HEK293 (cell line): ENCODE measurements at regions not wholly inside any gene's neighbourhood (a gene's known extent, or its start where the extent isn't known, plus 50 kb on each side); places are given as distances from the start of the nearest gene placed in this dataset.

Experiments
- CTCF ChIA-PET: fragments of 350-600 bp; formaldehyde crosslinking; extraction: SDS; loops from one replicate; lab custom pipeline; 2021; ENCODE audit warnings: antibody characterized with exemption; lab: Yijun Ruan, JAX
- POLR2A ChIA-PET: fragments of 300-600 bp; formaldehyde crosslinking; extraction: SDS; loops from one replicate; lab custom pipeline; 2020; ENCODE audit warnings: antibody characterized with exemption, inconsistent platforms; lab: Yijun Ruan, JAX
- H3K27ac ChIP-seq: fragments of 200-500 bp; sonication (Bioruptor generic); 2 replicates; pipeline ENCODE4 v1.5.1; 2014; ENCODE audit warnings: low read depth, low read length, control low read depth, inconsistent platforms; ENCODE audit errors: extremely low read depth
- H3K36me3 ChIP-seq, 2 experiments: fragments of 200-500 bp in 1 of 2; sonication (Bioruptor generic) in 1 of 2; 1 replicate in 1 of 2; 2 replicates in 1 of 2; pipeline ENCODE4 v1.5.1; 2014 to 2017; ENCODE audit warnings: inconsistent platforms in 2 of 2, low read length in 2 of 2; ENCODE audit not compliant: control insufficient read depth in 2 of 2, insufficient read depth in 1 of 2
- H3K4me1 ChIP-seq: fragments of 200-500 bp; sonication (Bioruptor generic); 2 replicates; pipeline ENCODE4 v1.5.1; 2014; ENCODE audit warnings: mild to moderate bottlenecking, low read length, inconsistent platforms; ENCODE audit not compliant: control insufficient read depth, insufficient read depth
- H3K4me3 ChIP-seq: 2 replicates; pipeline ENCODE4 v1.5.1; 2011; ENCODE audit warnings: low read depth, mild to moderate bottlenecking, control low read depth, low read length, moderate library complexity
- H3K9me3 ChIP-seq: fragments of 200-500 bp; sonication (Bioruptor generic); 2 replicates; pipeline ENCODE4 v1.5.1; 2014; ENCODE audit warnings: low read depth, low read length, inconsistent platforms; ENCODE audit not compliant: control insufficient read depth, insufficient read depth
- GLI2 ChIP-seq: fragments of 450-650 bp; formaldehyde crosslinking; IDR thresholded peaks from 2 replicates; pipeline ENCODE4; 2017; ENCODE audit warnings: missing biosample characterization, missing genetic modification characterization, low read depth, borderline replicate concordance
- GLIS1 ChIP-seq: fragments of 450-650 bp; formaldehyde crosslinking; IDR thresholded peaks from 2 replicates; pipeline ENCODE4 v1.5.1; 2016; ENCODE audit warnings: missing biosample characterization, missing genetic modification characterization
- IKZF3 ChIP-seq: fragments of 450-650 bp; IDR thresholded peaks from 2 replicates; pipeline ENCODE4 v1.5.0; 2018; ENCODE audit warnings: missing biosample characterization, mild to moderate bottlenecking, missing genetic modification characterization, moderate library complexity
- KLF16 ChIP-seq: fragments of 450-650 bp; formaldehyde crosslinking; IDR thresholded peaks from 2 replicates; pipeline ENCODE4 v1.5.1; 2017; ENCODE audit warnings: missing biosample characterization, missing genetic modification characterization
- MEIS1 ChIP-seq: sonication (generic); formaldehyde crosslinking; IDR thresholded peaks from 2 replicates; pipeline ENCODE4 v1.8.1; 2022; ENCODE audit warnings: missing genetic modification reagents, mild to moderate bottlenecking, borderline replicate concordance
- TCF7L2 ChIP-seq: IDR thresholded peaks from 2 replicates; pipeline ENCODE4 v1.6.1; 2011; ENCODE audit warnings: low read depth, mild to moderate bottlenecking, inconsistent platforms, low read length, moderate library complexity, borderline replicate concordance
- ZBTB1 ChIP-seq: fragments of 450-650 bp; formaldehyde crosslinking; IDR thresholded peaks from 2 replicates; pipeline ENCODE4 v1.5.1; 2016; ENCODE audit warnings: missing biosample characterization, missing genetic modification characterization
- ZBTB20 ChIP-seq: fragments of 450-650 bp; formaldehyde crosslinking; IDR thresholded peaks from 2 replicates; pipeline ENCODE4 v1.5.1; 2016; ENCODE audit warnings: missing biosample characterization, missing genetic modification characterization
- ZBTB8A ChIP-seq: fragments of 450-650 bp; formaldehyde crosslinking; IDR thresholded peaks from 2 replicates; pipeline ENCODE4 v1.5.1; 2016; ENCODE audit warnings: missing biosample characterization, missing genetic modification characterization
- ZNF10 ChIP-seq: fragments of 450-650 bp; formaldehyde crosslinking; IDR thresholded peaks from 2 replicates; pipeline ENCODE4 v1.5.1; 2017; ENCODE audit warnings: missing biosample characterization, missing genetic modification characterization
- ZNF114 ChIP-seq: fragments of 450-650 bp; formaldehyde crosslinking; IDR thresholded peaks from 2 replicates; pipeline ENCODE4 v1.5.0; 2017; ENCODE audit warnings: missing biosample characterization, missing genetic modification characterization
- ZNF146 ChIP-seq: fragments of 450-650 bp; formaldehyde crosslinking; IDR thresholded peaks from 2 replicates; pipeline ENCODE4 v1.5.1; 2016; ENCODE audit warnings: missing biosample characterization, missing genetic modification characterization
- ZNF148 ChIP-seq: fragments of 450-650 bp; formaldehyde crosslinking; IDR thresholded peaks from 2 replicates; pipeline ENCODE4 v1.5.0; 2017; ENCODE audit warnings: missing biosample characterization, missing genetic modification characterization, borderline replicate concordance
- ZNF157 ChIP-seq: fragments of 450-650 bp; formaldehyde crosslinking; IDR thresholded peaks from 2 replicates; pipeline ENCODE4 v1.5.1; 2016; ENCODE audit warnings: missing biosample characterization, missing genetic modification characterization
- ZNF184 ChIP-seq: fragments of 450-650 bp; IDR thresholded peaks from 2 replicates; pipeline ENCODE4 v1.5.1; 2018; ENCODE audit warnings: missing biosample characterization, mild to moderate bottlenecking, missing genetic modification characterization
- ZNF341 ChIP-seq: fragments of 450-650 bp; formaldehyde crosslinking; IDR thresholded peaks from 2 replicates; pipeline ENCODE4; 2016; ENCODE audit warnings: low read depth, missing biosample characterization, missing genetic modification characterization
- ZNF391 ChIP-seq: fragments of 450-650 bp; formaldehyde crosslinking; IDR thresholded peaks from 2 replicates; pipeline ENCODE4 v1.5.1; 2016; ENCODE audit warnings: low read depth, missing biosample characterization, missing genetic modification characterization, borderline replicate concordance
- ZNF394 ChIP-seq: fragments of 450-650 bp; formaldehyde crosslinking; IDR thresholded peaks from 2 replicates; pipeline ENCODE4 v1.5.1; 2016; ENCODE audit warnings: missing biosample characterization, missing genetic modification characterization, mild to moderate bottlenecking, moderate library complexity, borderline replicate concordance
- ZNF404 ChIP-seq: fragments of 450-650 bp; formaldehyde crosslinking; IDR thresholded peaks from 2 replicates; pipeline ENCODE4 v1.5.1; 2017; ENCODE audit warnings: missing biosample characterization, missing genetic modification characterization
- ZNF423 ChIP-seq: fragments of 450-650 bp; formaldehyde crosslinking; IDR thresholded peaks from 2 replicates; pipeline ENCODE4 v1.5.1; 2016; ENCODE audit warnings: missing biosample characterization, missing genetic modification characterization
- ZNF433 ChIP-seq: fragments of 450-650 bp; formaldehyde crosslinking; IDR thresholded peaks from 2 replicates; pipeline ENCODE4 v1.5.1; 2016; ENCODE audit warnings: missing biosample characterization, missing genetic modification characterization, low read depth
- ZNF514 ChIP-seq: fragments of 450-650 bp; formaldehyde crosslinking; IDR thresholded peaks from 2 replicates; pipeline ENCODE4 v1.5.1; 2016; ENCODE audit warnings: missing biosample characterization, missing genetic modification characterization
- ZNF600 ChIP-seq: fragments of 450-650 bp; formaldehyde crosslinking; IDR thresholded peaks from 2 replicates; pipeline ENCODE4 v1.5.1; 2016; ENCODE audit warnings: missing biosample characterization, missing genetic modification characterization
- ZNF623 ChIP-seq: fragments of 450-650 bp; formaldehyde crosslinking; IDR thresholded peaks from 2 replicates; pipeline ENCODE4 v1.5.1; 2016; ENCODE audit warnings: missing biosample characterization, missing genetic modification characterization
- ZNF707 ChIP-seq: fragments of 450-650 bp; formaldehyde crosslinking; IDR thresholded peaks from 2 replicates; pipeline ENCODE4 v1.5.1; 2016; ENCODE audit warnings: missing biosample characterization, missing genetic modification characterization
- ZNF747 ChIP-seq: fragments of 450-650 bp; formaldehyde crosslinking; IDR thresholded peaks from 2 replicates; pipeline ENCODE4 v1.5.1; 2016; ENCODE audit warnings: missing biosample characterization, missing genetic modification characterization
- ZNF785 ChIP-seq: fragments of 450-650 bp; formaldehyde crosslinking; IDR thresholded peaks from 2 replicates; pipeline ENCODE4 v1.5.1; 2016; ENCODE audit warnings: missing biosample characterization, missing genetic modification characterization
- ZXDB ChIP-seq: fragments of 450-650 bp; formaldehyde crosslinking; IDR thresholded peaks from 2 replicates; pipeline ENCODE4 v1.5.1; 2016; ENCODE audit warnings: missing biosample characterization, missing genetic modification characterization
- TF ChIP-seq, protein P1 (sequence below): fragments of 450-650 bp; formaldehyde crosslinking; IDR thresholded peaks from 2 replicates; pipeline ENCODE4 v1.5.1; 2016; ENCODE audit warnings: missing biosample characterization, missing genetic modification characterization
- TF ChIP-seq, protein P2 (sequence below): fragments of 450-650 bp; formaldehyde crosslinking; IDR thresholded peaks from 2 replicates; pipeline ENCODE4 v1.5.1; 2017; ENCODE audit warnings: missing biosample characterization, missing genetic modification characterization

GRCh38 chrX:6374556-6374955, 145.9 kb upstream of the NLGN4X start (continued):
- TF ChIP-seq ZNF114 (tag by site-specific recombination) (no peak), ZNF391 (no peak), TCF7L2 (no peak), ZNF184 (tag by site-specific recombination) (no peak), ZNF623 (tag by site-specific recombination) (no peak), ZXDB (tag by site-specific recombination) (no peak)
- TF ChIP-seq, protein P1, sequence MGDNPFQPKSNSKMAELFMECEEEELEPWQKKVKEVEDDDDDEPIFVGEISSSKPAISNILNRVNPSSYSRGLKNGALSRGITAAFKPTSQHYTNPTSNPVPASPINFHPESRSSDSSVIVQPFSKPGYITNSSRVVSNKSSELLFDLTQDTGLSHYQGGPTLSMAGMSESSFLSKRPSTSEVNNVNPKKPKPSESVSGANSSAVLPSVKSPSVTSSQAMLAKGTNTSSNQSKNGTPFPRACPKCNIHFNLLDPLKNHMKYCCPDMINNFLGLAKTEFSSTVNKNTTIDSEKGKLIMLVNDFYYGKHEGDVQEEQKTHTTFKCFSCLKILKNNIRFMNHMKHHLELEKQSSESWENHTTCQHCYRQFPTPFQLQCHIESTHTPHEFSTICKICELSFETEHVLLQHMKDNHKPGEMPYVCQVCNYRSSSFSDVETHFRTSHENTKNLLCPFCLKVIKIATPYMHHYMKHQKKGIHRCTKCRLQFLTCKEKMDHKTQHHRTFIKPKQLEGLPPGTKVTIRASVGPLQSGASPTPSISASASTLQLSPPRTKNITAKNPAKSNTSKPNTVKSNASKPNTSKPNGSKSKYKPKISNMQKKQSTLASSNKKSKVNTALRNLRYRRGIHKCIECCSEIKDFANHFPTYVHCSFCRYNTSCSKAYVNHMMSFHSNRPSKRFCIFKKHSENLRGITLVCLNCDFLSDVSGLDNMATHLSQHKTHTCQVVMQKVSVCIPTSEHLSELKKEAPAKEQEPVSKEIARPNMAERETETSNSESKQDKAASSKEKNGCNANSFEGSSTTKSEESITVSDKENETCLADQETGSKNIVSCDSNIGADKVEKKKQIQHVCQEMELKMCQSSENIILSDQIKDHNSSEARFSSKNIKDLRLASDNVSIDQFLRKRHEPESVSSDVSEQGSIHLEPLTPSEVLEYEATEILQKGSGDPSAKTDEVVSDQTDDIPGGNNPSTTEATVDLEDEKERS (tag by site-specific recombination) = no peak
- TF ChIP-seq, all 188 proteins: peak for 0

- Histone ChIP-seq H3K27ac (no peak overlapping the region), H3K4me3 (no peak overlapping the region), H3K9me3 (no peaks in the 10 kb centered on the region), H3K4me1 (no peaks in the 10 kb centered on the region), H3K36me3 (no peaks in the 10 kb centered on the region)
- TF ChIP-seq ZNF157 (tag by site-specific recombination) (no peak), ZNF433 (tag by site-specific recombination) (no peak), ZNF600 (tag by site-specific recombination) (no peak), ZNF184 (tag by site-specific recombination) (no peak), ZNF423 (tag by site-specific recombination) (no peak), GLIS1 (tag by site-specific recombination) (no peak), ZNF404 (tag by site-specific recombination) (no peak), ZNF148 (tag by site-specific recombination) (no peak), ZNF785 (no peak)
- TF ChIP-seq, protein P2, sequence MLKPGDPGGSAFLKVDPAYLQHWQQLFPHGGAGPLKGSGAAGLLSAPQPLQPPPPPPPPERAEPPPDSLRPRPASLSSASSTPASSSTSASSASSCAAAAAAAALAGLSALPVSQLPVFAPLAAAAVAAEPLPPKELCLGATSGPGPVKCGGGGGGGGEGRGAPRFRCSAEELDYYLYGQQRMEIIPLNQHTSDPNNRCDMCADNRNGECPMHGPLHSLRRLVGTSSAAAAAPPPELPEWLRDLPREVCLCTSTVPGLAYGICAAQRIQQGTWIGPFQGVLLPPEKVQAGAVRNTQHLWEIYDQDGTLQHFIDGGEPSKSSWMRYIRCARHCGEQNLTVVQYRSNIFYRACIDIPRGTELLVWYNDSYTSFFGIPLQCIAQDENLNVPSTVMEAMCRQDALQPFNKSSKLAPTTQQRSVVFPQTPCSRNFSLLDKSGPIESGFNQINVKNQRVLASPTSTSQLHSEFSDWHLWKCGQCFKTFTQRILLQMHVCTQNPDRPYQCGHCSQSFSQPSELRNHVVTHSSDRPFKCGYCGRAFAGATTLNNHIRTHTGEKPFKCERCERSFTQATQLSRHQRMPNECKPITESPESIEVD (tag by site-specific recombination) = no peak
- POLR2A ChIA-PET = no interaction called here
- CTCF ChIA-PET = no interaction called here
Observed at GRCh38 chrX:6372981-6373380, 144.3 kb upstream of the NLGN4X start.

DNA sequence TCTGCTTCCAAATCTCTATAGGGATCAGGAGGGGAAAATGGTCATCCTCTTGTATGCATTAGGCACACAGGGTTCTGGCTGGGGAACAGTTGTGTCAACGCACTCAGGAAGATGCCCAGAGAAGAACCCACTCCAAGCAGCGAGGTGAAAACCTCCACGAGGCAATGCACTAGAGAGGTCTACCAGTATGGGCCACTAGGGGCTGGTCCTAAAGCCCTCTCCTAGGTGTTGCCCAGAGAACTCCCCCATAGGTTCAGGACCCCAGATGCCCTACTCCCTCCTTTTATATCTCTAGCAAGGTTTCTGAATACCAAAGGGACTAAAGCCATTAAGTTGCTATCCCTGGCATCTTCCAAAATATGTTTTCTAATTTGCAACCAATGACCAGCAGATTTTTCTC, 142.7 kb upstream of the NLGN4X start:
- ChIA-PET POLR2A (no interaction called here), CTCF (no interaction called here)
- TF ChIP-seq ZNF747 (tag by site-specific recombination) (no peak), ZNF114 (tag by site-specific recombination) (no peak), ZBTB8A (tag by site-specific recombination) (no peak), ZNF341 (tag by site-specific recombination) (no peak), ZBTB1 (no peak), KLF16 (tag by site-specific recombination) (no peak), ZNF394 (tag by site-specific recombination) (no peak), ZBTB20 (tag by site-specific recombination) (no peak), ZNF146 (tag by site-specific recombination) (no peak), IKZF3 (tag by site-specific recombination) (no peak), ZNF514 (tag by site-specific recombination) (no peak), GLI2 (tag by site-specific recombination) (no peak), ZNF10 (tag by site-specific recombination) (no peak), ZNF707 (tag by site-specific recombination) (no peak), MEIS1 (no peak)
- Histone ChIP-seq H3K4me1 (no peaks in the 10 kb centered on the region), H3K36me3 (no peaks in the 10 kb centered on the region), H3K4me3 (no peak overlapping the region), H3K27ac (no peak overlapping the region), H3K9me3 (no peaks in the 10 kb centered on the region)
